ENCODE measurements at regions not wholly inside any gene's neighbourhood (a gene's known extent, or its start where the extent isn't known, plus 50 kb on each side); places are given as distances from the start of the nearest gene placed in this dataset.

- 86 to 95% methylated on average over 1 to 2 of the region's 2 CpGs for WGBS, 2 experiments (ENCODE audit: insufficient coverage in 1 of 2, insufficient read length in 1 of 2)
- Histone ChIP-seq H3K4me3 (ENCODE audit: low read length) (no peak overlapping the region), H3K36me3 (ENCODE audit: control insufficient read depth, insufficient read depth, low read length) (no peaks in the 10 kb centered on the region), H3K9me3 (ENCODE audit: control insufficient read depth, low read length) (no peaks in the 10 kb centered on the region), H3K4me1 (ENCODE audit: control insufficient read depth, insufficient read depth, low read length) (no peaks in the 10 kb centered on the region), H3K9ac (ENCODE audit: extremely low read depth, low read length, poor library complexity, severe bottlenecking) (no peak overlapping the region), H3K27ac (ENCODE audit: low read depth, low read length) (no peak overlapping the region), H3K27me3 (ENCODE audit: control insufficient read depth, insufficient read depth, low read length, poor library complexity, severe bottlenecking) (no peaks in the 10 kb centered on the region)
- no peaks in the 10 kb centered on the region for H3K4me1 Mint-ChIP-seq
- TF ChIP-seq CTCF (conservative IDR thresholded peaks at IDR 0.05) = no peak
- no peak overlapping the region for H3K4me3 Mint-ChIP-seq
- no peaks in the 10 kb centered on the region for H3K27me3 Mint-ChIP-seq (ENCODE audit: insufficient read depth)
- H3K9me3 Mint-ChIP-seq = no peaks in the 10 kb centered on the region
- no peak overlapping the region for H3K27ac Mint-ChIP-seq
- DNase-seq = no peak
- H3K36me3 Mint-ChIP-seq (ENCODE audit: low read depth) = no peaks in the 10 kb centered on the region
Measured at GRCh38 chr12:82040987-82041743, 282.0 kb upstream of the PPFIA2 start.

- TF ChIP-seq CTCF (conservative IDR thresholded peaks at IDR 0.05) = no peak
- Mint-ChIP-seq H3K4me1 (no peaks in the 10 kb centered on the region), H3K27me3 (ENCODE audit: insufficient read depth) (no peaks in the 10 kb centered on the region), H3K9me3 (peaks cover 2% of the 10 kb centered on the region), H3K4me3 (no peak overlapping the region), H3K27ac (no peak overlapping the region), H3K36me3 (ENCODE audit: low read depth) (no peaks in the 10 kb centered on the region)
- H3K4me1 ChIP-seq (ENCODE audit: control insufficient read depth, insufficient read depth, low read length) = no peaks in the 10 kb centered on the region
- no peak overlapping the region for H3K9ac ChIP-seq (ENCODE audit: extremely low read depth, low read length, poor library complexity, severe bottlenecking)
- peaks cover 6% of the 10 kb centered on the region for H3K9me3 ChIP-seq (ENCODE audit: control insufficient read depth, low read length)
- no peaks in the 10 kb centered on the region for H3K36me3 ChIP-seq (ENCODE audit: control insufficient read depth, insufficient read depth, low read length)
- DNase-seq = no peak
- H3K27me3 ChIP-seq (ENCODE audit: control insufficient read depth, insufficient read depth, low read length, poor library complexity, severe bottlenecking) = no peaks in the 10 kb centered on the region
- no peak overlapping the region for H3K4me3 ChIP-seq (ENCODE audit: low read length)
- H3K27ac ChIP-seq (ENCODE audit: low read depth, low read length) = no peak overlapping the region
Measured at GRCh38 chr12:82034769-82035168, 275.6 kb upstream of the PPFIA2 start.

- 100% methylated on average over 1 of the region's 1 CpG for WGBS, 2 experiments (ENCODE audit: insufficient coverage in 1 of 2, insufficient read length in 1 of 2)
- no peak for DNase-seq
Measured at GRCh38 chr12:82029936-82030335, 270.8 kb upstream of the PPFIA2 start.

More at GRCh38 chr12:82029936-82030335, 270.8 kb upstream of the PPFIA2 start:
- H3K27me3 ChIP-seq (ENCODE audit: control insufficient read depth, insufficient read depth, low read length, poor library complexity, severe bottlenecking) = no peaks in the 10 kb centered on the region
- no peak overlapping the region for H3K27ac ChIP-seq (ENCODE audit: low read depth, low read length)
- Mint-ChIP-seq H3K4me3 (no peak overlapping the region), H3K9me3 (no peaks in the 10 kb centered on the region), H3K36me3 (ENCODE audit: low read depth) (no peaks in the 10 kb centered on the region), H3K4me1 (no peaks in the 10 kb centered on the region), H3K27ac (no peak overlapping the region), H3K27me3 (ENCODE audit: insufficient read depth) (no peaks in the 10 kb centered on the region)
- no peak for TF ChIP-seq CTCF (conservative IDR thresholded peaks at IDR 0.05)
- no peaks in the 10 kb centered on the region for H3K4me1 ChIP-seq (ENCODE audit: control insufficient read depth, insufficient read depth, low read length)
- peaks cover 6% of the 10 kb centered on the region for H3K9me3 ChIP-seq (ENCODE audit: control insufficient read depth, low read length)
- no peak overlapping the region for H3K4me3 ChIP-seq (ENCODE audit: low read length)
- H3K36me3 ChIP-seq (ENCODE audit: control insufficient read depth, insufficient read depth, low read length) = no peaks in the 10 kb centered on the region
- no peak overlapping the region for H3K9ac ChIP-seq (ENCODE audit: extremely low read depth, low read length, poor library complexity, severe bottlenecking)
